ENCODE measurements at regions not wholly inside any gene's neighbourhood (a gene's known extent, or its start where the extent isn't known, plus 50 kb on each side); places are given as distances from the start of the nearest gene placed in this dataset.

- Histone ChIP-seq H4K20me1 (ENCODE audit: low read length) (no peaks in the 10 kb centered on the region), H3K79me2 (ENCODE audit: low read length) (no peaks in the 10 kb centered on the region), H3F3A (ENCODE audit: low read length, unreplicated experiment) (no peaks in the 10 kb centered on the region), H3K36me3 (ENCODE audit: low read depth, low read length) (no peaks in the 10 kb centered on the region), H3K27me3 (ENCODE audit: low read length) (no peaks in the 10 kb centered on the region), H3K4me1 (ENCODE audit: insufficient read depth, low read length) (no peaks in the 10 kb centered on the region), H3K4me2 (ENCODE audit: low read length) (no peak overlapping the region), H3K27ac (ENCODE audit: low read length) (no peak overlapping the region), H3K9me2 (replicated peaks; ENCODE audit: low read length) (0 out of 2 replicates have a peak, but pooled peaks cover 4% of the 10 kb centered on the region), H2AFZ (ENCODE audit: low read length) (peak overlapping the region; percentile 3; the same call in 1 of the 2 replicates), H3K9ac (ENCODE audit: low read length) (no peak overlapping the region), H3K4me3 (ENCODE audit: low read length) (no peak overlapping the region), H3K9me3 (ENCODE audit: low read length) (no peaks in the 10 kb centered on the region)
- BruUV-seq (replicated peaks) = no TSS peak
- ATAC-seq = no peak; the same call in 1 of the 2 replicates
- intact Hi-C loops (cut with micrococcal nuclease) = no loop called here
- DNase-seq = no peak
- CTCF ChIA-PET = no interaction called here
- POLR2A ChIA-PET (ENCODE audit: unreplicated experiment) = no interaction called here
- TF ChIP-seq CTCF (conservative IDR thresholded peaks at IDR 0.05; ENCODE audit: low read depth, low read length) = no peak
- TF ChIP-seq EZH2phosphoT487 (IDR thresholded peaks at IDR 0.05; ENCODE audit: borderline replicate concordance, low read length) = no peak
Observed at GRCh38 chr1:212186427-212187207, 98.6 kb upstream of the PPP2R5A start.

- H3K27ac ChIP-seq (ENCODE audit: low read length) = no peak overlapping the region
- no peak overlapping the region for H3K4me2 ChIP-seq (ENCODE audit: low read length)
- H4K20me1 ChIP-seq (ENCODE audit: low read length) = no peaks in the 10 kb centered on the region
- no TSS peak for BruUV-seq (replicated peaks)
- TF ChIP-seq EZH2phosphoT487 (IDR thresholded peaks at IDR 0.05; ENCODE audit: borderline replicate concordance, low read length) (no peak), CTCF (conservative IDR thresholded peaks at IDR 0.05; ENCODE audit: low read depth, low read length) (no peak), EZH2 (IDR thresholded peaks at IDR 0.05; ENCODE audit: low read length, unreplicated experiment) (no peak)
- H3K9me2 ChIP-seq (replicated peaks; ENCODE audit: low read length) = no peaks in the 10 kb centered on the region
- H3K79me2 ChIP-seq (ENCODE audit: low read length) = no peaks in the 10 kb centered on the region
- intact Hi-C loops (cut with micrococcal nuclease) = no loop called here
- no peaks in the 10 kb centered on the region for H3K36me3 ChIP-seq (ENCODE audit: low read depth, low read length)
- DNase-seq (no peak), ATAC-seq (no peak)
- H2AFZ ChIP-seq (ENCODE audit: low read length) = no peak overlapping the region
- H3K9ac ChIP-seq (ENCODE audit: low read length) = no peak overlapping the region
- no peaks in the 10 kb centered on the region for H3K4me1 ChIP-seq (ENCODE audit: insufficient read depth, low read length)
- ChIA-PET CTCF (no interaction called here), POLR2A (ENCODE audit: unreplicated experiment) (no interaction called here)
- no peaks in the 10 kb centered on the region for H3F3A ChIP-seq (ENCODE audit: low read length, unreplicated experiment)
- H3K9me3 ChIP-seq (ENCODE audit: low read length) = no peaks in the 10 kb centered on the region
- no peaks in the 10 kb centered on the region for H3K27me3 ChIP-seq (ENCODE audit: low read length)
- no peak overlapping the region for H3K4me3 ChIP-seq (ENCODE audit: low read length)
Observed at GRCh38 chr1:212188599-212189351, 96.4 kb upstream of the PPP2R5A start.

GRCh38 chr1:212189352-212189738, 95.9 kb upstream of the PPP2R5A start:
- no peaks in the 10 kb centered on the region for H3K36me3 ChIP-seq (ENCODE audit: low read depth, low read length)
- no peak overlapping the region for H3K4me3 ChIP-seq (ENCODE audit: low read length)
- no peak overlapping the region for H3K9ac ChIP-seq (ENCODE audit: low read length)
- no peaks in the 10 kb centered on the region for H3K9me2 ChIP-seq (replicated peaks; ENCODE audit: low read length)
- ATAC-seq (no peak), DNase-seq (no peak)
- POLR2A ChIA-PET (ENCODE audit: unreplicated experiment) = no interaction called here
- no peaks in the 10 kb centered on the region for H3F3A ChIP-seq (ENCODE audit: low read length, unreplicated experiment)
- CTCF ChIA-PET = no interaction called here
- H3K79me2 ChIP-seq (ENCODE audit: low read length) = no peaks in the 10 kb centered on the region
- no TSS peak for BruUV-seq (replicated peaks)
- no peak overlapping the region for H2AFZ ChIP-seq (ENCODE audit: low read length)
- intact Hi-C loops (cut with micrococcal nuclease) = no loop called here
- H3K27ac ChIP-seq (ENCODE audit: low read length) = no peak overlapping the region
- H3K4me2 ChIP-seq (ENCODE audit: low read length) = no peak overlapping the region
- TF ChIP-seq CTCF (conservative IDR thresholded peaks at IDR 0.05; ENCODE audit: low read depth, low read length) (no peak), EZH2 (IDR thresholded peaks at IDR 0.05; ENCODE audit: low read length, unreplicated experiment) (no peak), EZH2phosphoT487 (IDR thresholded peaks at IDR 0.05; ENCODE audit: borderline replicate concordance, low read length) (no peak)
- H4K20me1 ChIP-seq (ENCODE audit: low read length) = no peaks in the 10 kb centered on the region
- H3K27me3 ChIP-seq (ENCODE audit: low read length) = no peaks in the 10 kb centered on the region
- H3K9me3 ChIP-seq (ENCODE audit: low read length) = no peaks in the 10 kb centered on the region
- no peaks in the 10 kb centered on the region for H3K4me1 ChIP-seq (ENCODE audit: insufficient read depth, low read length)
